NOMO-1 treated with dmso at 0.1 percent for 144 hours (cell line): ENCODE measurements at regions not wholly inside any gene's neighbourhood (a gene's known extent, or its start where the extent isn't known, plus 50 kb on each side); places are given as distances from the start of the nearest gene placed in this dataset.
"Not testable (repeated sequence)": the region's sequence is repeated elsewhere in the genome, so short reads cannot be mapped to it uniquely, and the experiment has no call there.

Experiments
- DNase-seq: peaks from one replicate; lab custom pipeline; 2025; ENCODE audit not compliant: unreplicated experiment; lab: John Stamatoyannopoulos, UW

DNA sequence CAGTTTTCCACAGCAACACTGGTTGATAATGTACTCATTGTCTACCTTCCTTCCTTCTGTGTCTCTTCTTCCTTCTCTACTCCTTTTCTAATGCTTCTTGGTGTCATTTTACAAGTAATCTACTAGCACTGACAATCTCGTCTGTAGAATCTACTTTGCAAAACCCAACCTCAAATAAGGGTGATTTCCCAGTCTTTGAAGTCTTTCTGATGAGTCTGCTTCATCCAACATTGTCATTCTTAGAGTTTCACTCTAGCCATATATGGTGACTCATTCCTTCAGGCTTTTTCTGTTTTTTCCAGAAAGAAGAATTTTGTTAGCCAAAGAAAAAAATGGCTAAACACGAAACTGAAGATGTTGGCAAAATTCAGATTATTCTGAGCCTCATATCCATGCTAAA, 288.7 kb downstream of the MBD2 start:
- DNase-seq, result no peak

DNA sequence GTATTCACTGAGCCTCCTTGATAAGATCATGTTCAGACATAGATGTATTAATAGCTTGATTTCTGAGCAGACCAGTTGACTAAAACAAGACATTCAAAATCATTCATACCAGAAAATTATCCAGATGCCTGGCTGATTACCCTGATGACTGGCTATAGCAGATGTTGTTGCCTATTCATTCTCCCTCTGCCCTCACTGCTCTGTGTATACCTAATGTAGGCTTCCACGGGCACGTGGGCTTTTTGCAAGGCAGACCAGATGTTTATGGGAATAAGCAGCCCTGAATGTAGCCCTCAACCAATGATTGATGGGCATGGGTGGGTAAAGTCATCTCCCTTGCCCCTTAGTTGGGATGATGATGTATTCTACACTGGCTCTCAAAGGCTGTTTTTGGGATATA, 289.1 kb downstream of the MBD2 start:
- no peak for DNase-seq

DNA sequence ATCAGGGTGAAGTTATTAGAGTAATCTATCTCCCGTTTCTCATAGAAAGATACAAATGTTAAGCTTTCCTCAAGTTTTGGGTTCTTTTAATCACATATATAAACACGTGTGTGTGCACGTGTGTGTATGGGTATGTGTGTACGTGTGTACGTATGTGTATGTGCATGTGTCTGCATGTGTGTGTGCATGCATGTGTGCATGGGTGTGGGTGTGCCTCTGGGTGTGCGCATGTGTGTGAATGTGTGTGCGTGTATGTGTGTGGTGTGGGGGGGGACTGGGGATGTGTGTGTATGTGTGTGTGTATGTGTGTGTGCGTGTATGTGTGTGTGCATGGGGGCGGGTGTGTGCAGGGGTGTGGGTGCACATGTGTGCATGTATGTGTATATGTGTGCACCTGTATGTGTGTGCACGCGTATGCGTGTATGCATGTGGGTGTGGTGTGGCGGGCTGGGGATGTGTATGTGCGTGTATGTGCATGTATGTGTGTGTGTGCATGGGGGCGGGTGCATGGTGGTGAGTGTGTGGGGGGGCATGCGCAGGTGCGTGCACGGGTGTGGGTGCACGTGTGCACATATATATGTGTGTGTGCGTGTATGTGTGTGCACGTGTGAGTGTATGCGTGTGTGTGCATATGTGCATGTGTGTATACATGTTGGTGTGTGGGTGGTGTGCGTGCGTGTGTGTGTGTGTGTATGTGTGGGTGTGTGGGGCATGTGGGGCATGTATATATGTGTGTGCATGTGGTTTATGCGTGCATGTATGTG, 304.0 kb downstream of the MBD2 start:
- no peak for DNase-seq

DNA sequence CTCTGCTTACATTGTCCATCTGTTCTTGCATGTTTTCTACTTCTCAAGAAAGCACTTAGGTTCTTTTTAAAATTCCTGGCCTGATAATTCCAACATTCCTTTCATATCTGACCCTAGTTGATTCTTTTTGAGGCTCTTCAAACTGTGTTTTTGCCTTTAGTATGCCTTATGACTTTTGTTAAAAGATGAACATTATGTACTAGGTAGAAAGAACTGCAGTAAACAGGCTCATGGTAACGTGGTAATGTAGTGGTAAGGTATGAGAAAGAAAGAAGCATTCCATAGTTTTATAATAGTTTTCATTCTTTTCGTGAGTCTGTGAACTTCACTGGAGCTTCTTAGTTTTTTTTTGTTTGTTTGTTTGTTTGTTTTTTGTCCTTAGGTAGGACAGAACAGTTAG, 306.4 kb downstream of the MBD2 start:
- no peak for DNase-seq

DNA sequence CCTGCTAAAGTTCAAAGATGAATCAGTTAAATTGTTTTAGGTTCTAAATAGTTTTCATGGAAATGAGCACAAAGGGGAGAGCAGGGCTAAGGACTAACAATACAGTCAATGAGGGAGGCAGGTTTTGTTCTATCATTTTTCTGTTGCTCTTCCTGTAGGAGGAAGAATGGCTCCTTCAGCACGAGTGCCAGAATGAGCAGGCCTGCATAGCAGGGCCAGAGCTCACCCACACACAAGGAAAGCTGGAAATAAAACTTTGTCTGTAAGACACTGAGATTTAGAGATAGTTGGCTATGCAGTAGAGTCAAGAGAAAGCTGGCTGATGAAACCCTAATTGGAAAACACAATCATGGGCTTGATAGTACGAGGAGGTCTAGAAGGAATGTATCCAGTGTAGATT, 313.3 kb downstream of the MBD2 start:
- DNase-seq, result no peak

DNA sequence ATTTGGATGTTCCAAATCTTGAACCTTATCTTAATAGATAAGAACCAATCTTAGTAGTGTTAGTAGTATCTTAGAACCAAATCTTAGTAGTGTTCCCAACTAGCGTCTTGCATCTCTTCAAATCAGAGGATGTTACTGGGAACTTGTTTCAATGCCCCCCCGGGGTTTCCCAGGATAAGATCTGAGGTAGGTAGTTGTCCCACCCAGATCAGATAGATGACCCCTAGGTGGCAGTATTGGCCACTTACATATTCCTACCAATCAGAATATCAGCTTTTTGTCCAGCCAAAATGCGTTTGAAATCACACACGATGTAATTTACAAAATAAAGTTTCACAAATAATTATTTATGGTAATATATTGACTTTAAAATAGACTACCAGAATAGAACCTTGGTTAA, 314.8 kb downstream of the MBD2 start:
- no peak for DNase-seq

DNA sequence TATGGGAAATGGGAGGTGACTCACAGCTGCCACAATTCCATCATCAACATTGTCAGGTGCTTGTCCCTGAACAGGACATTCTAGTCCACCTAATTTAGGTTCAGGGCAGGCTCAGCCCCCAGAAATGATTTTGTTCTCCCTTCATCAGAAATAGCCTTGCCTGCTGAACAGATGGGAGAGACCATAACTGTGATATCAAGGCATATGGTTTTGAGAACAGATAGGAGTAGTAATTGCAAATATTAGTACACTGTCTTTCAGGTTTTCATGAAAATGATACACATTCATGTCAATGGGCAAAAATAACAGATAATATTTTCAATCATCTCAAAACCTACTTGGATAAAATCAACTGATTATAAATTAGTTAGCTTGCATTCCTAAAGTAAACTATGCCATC, 316.5 kb downstream of the MBD2 start:
- no peak for DNase-seq

DNA sequence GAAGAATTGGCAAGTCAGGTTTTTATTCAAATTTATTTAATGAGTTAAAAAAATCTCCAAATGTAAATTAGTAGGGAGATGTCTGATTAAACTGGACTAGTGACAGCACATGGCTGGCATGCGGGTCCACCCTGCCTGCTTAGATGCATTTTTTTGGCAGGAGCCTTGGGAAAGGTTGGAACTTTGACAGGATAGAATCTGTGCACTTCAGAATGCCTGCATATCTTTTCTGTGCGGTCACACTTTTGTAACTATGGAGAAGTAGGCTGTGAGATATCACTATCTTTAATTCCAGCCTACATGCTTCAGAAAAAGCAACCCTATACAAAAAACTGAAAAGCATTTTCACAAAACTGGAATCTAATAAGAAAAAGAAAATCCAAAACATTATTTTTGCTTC, 317.8 kb downstream of the MBD2 start:
- no peak for DNase-seq

DNA sequence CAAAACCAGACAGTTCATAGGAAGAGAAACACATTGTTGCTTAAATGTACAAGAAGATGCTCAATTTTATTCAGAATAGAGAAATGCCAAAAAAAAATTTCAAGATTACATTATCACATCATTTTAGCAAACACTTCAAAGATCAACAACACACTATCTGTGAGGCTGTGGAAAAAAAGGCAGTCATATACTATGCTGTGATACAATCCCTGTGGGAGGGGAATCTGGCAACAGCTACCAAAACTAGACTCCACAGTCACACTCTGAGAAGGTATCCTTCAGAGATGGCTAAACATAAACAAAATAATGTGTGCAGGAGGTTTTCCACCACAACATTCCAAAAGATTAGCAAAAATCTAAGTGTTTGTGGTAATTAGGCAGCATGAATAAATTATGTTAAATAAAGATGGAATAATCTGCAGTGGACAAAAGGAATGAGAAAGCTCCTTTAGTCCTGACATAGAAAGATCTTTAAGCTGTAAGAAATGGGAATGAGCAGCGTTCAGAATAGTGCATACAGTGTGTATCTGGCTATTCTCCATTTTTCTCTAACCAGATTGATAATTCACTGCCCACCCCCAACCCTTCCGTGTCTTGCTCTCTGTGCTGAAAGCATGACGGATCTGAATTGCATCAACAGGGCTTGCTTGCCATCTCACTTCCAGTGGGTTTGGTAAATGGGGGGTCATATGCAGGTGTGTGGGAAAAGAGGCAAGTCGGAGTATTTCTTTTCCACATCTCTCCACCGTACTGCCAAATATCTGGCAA, 329.6 kb downstream of the MBD2 start:
- no peak for DNase-seq

DNA sequence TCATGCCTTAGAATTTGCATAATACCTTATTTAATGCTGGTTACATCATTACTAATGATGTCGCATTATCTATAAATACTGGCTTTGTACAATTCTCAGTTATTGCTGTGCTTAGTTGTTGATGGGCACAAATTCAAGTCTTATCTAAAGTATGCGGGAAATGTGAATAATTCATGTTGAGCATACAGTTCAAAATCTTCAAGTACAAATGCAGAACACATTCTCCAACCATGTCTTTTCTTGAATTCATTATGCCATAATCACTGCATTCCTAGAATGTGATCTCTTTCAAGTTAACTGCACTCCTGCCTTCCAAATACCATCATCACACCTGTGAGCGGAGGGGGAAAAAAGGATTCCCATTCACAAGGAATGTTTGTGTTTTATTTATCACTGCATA, 337.0 kb downstream of the MBD2 start:
- no peak for DNase-seq

DNA sequence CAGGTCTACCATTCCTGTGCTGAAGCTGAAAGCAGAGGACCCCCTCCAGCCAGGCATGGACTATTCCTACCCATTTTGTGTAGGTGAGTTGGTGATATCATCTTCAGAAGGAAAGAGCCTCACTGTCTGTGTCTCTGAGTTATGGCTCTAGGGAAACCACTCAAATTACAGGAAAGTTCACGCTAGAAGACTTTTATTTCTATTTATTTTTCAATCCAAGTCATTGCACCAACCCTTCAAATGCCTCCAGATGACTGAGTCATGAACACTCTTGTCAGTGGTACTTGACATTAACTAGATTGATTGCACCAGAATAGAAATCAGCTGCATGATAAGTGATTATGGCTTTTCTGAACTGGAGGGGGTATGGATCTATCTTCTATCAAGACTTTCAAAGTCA, 338.4 kb downstream of the MBD2 start:
- no peak for DNase-seq

DNA sequence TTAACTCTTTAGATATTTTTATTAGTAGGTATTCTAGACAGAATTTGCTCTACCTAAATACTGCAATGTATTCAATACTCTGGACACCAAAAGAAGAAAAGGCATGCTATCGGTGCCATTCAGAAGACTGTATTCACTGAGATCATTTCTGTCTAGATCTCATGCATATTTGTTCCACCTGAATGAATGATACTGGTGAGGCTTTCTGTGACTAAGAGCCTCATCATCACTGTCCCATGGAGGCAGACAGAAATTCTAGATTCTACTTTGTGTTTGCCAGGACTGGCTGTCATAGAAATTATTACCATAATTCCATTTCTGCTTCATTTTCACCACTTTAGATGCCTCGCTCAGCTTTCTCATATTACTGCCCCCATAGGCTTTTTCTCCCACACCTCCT, 340.7 kb downstream of the MBD2 start:
- no peak for DNase-seq

DNA sequence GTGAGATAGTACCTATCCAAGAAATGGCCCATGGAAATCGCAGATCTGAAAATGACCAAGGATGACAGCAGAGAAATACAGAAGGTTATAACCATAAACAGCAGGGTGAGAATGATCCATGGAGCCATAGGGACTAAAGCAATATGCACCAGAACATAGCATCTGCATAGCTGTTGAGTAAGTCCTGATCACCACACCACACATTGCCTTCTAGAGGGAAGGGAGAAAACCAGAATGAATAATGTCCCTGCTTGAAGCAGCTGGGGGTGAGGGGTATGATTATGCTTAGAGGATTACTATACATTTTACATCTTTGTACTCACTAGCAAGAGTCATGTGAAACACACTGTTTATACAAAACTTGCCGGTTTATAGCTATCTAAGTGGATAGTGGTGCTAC, 350.4 kb downstream of the MBD2 start:
- no peak for DNase-seq

DNA sequence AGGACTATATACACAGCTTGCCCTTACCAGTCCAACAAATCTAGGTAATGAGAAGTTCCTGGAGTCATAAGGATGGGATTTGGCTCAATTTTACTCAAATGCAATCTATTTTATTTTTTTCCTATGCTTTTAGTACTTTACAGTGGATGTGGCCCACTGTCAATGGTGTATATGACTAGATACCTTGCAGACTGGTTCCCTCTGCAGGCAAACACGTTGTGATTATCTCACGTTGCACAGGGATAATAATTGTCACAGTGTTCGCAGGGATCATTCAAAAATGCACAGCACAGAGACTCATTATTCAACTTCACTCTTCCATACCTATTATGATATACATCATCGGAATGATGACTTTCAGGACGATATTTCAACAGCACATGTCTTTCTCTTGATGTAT, 359.7 kb downstream of the MBD2 start:
- no peak for DNase-seq

DNA sequence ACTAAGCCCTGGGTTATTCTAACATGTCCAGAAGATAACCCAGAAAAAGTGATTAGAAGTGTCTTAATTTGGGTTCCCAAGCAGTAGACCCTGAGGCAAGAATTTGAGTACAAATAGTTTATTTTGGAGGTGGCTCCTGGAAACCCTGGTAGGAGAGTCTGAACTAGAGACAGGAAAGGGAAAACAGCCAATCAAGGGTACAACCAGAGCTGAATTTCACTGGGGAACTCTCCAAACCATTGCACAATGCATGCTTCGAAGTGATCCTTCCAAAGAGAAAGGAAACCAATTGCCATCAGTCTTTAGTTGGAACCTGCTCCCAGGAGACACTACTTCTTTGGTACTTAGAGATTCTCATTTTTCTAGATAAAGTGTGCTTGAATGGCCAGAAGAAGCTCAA, 361.5 kb downstream of the MBD2 start:
- no peak for DNase-seq

DNA sequence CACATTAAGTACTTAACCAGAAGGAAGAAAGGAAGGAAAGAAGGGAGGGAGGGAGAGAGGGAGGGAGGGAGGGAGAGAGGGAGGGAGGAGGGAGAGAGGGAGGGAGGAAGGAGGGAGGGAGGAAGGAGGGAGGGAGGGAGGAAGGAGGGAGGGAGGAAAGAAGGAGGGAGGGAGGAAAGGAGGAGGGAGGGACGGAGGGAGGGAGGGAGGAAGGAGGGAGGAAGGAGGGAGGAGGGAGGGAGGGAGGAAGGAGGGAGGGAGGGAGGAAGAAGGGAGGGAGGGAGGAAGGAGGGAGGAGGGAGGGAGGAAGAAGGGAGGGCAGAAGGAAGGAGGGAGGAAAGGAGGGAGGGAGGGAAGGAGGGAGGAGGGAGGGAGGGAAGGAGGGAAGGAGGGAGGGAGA, 363.3 kb downstream of the MBD2 start:
- DNase-seq, result no peak

DNA sequence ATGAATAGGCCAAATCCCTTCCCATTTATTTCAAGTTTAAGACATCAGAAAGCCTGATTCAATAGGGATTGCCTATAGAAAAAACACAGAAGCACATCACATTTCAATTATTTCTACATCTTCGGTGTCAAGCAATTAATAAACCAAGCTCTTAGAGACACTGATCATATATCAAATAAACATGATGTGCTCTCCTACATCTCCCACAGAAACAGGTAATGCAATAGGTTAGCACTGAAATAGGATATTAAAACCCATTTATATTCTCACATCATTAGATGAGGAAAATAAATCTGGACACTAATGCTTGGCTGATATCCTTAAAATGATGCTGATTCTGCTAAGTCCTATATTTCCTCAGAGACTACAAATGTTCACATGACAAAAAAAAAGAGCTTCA, 364.7 kb downstream of the MBD2 start:
- no peak for DNase-seq

DNA sequence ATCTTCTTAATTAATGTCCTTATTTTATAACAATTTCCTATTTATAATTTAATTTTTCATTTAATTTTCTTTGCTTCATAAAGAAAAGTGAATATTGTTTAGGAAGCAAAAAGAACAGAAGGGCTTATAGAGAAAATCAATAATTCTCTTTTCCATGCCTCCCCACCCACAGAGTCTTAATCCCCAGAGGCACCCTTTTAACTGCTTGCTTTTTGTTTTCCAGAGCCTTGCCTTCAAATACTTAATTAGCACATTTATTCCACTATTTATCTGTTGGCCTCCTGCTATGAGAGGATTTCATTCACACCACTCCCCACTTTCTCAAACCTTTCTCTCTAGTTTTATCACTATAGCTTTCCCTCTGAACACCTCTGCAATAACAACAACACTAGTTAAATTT, 373.6 kb downstream of the MBD2 start:
- no peak for DNase-seq

DNA sequence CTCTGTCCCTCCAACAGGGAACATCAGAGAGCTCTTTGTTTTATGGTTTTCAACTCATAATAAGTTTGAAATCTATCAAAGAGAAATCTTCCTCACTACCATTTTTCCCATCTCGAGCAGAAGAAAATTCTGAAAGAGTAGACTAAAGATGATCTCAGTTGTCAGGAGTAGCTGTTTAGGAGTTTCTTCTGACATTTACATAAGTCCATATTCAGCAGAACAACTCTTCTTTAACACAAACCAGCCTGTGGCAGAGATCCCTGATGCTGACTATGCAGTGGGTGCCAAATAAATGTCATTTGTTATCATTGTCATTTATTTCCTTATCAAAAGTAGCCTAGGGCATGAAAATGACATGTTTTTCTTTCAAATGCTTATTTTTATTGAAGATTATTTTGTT, 380.7 kb downstream of the MBD2 start:
- no peak for DNase-seq

DNA sequence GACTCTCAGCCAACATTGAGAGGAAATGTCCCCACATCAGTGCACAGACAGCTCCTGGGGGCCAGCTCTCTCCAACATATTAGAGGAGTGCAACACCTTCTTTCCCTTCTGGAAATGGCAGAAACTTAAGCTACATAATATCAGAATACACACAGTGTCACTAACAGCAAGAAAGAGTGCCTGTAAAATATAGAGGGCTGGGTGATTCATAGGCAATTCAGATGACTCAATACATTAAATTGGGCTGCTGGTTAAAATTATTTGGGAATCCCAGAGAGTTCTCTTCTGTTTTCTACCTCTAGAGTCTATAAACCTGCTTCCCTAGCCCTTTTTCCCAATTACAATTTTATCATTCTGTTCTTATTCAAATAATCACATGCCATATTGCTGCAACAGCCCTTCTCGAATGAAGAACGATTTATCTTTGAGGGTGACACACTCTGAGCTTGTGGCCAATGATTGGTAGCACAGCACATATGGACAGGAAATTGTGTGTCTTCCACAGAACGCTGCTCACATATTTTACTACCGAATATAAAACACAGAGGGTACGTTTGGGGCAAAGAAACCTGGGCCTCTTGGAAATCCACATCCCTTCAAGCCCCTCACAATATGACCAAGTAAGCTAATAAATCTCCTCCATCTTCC, 381.2 kb downstream of the MBD2 start:
- DNase-seq, result no peak

DNA sequence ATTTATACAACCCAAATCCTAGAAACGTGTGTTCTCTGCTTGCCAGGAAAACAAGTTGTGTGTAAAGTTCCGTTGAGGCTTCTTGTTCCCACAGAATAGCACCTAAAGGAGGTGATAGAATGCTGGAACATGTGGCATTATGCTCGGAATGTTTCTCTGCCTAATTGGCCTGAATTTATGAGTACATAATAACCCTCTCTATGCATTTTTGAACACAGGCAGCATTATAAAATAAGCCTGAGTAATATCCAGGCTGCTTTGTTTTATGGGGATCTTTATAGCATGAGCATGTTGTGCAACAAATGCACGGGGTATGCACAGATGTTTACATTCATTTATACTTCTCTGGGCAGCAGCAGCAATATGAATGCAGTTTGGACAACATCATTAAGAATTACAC, 385.7 kb downstream of the MBD2 start:
- no peak for DNase-seq

DNA sequence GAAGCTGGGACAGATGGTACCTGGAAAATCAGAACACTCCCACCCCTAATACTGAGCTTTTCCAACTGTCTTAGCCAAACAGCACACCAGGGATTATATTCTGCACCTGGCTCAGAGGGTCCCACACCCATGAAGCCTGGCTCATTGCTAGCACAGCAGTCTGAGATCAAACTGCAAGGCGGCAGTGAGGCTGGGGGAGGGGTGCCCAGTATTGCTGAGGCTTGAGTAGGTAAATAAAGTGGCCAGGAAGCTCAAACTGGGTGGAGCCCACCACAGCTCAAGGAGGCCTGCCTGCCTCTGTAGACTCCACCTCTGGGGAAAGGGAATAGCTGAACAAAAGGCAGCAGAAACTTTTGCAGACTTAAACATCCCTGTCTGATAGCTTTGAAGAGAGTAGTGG, 403.3 kb downstream of the MBD2 start:
- not testable (repeated sequence) for DNase-seq
